Mucosa of descending colon (tissue), 3 donors: ENCODE measurements at regions not wholly inside any gene's neighbourhood (a gene's known extent, or its start where the extent isn't known, plus 50 kb on each side); places are given as distances from the start of the nearest gene placed in this dataset.

Experiments
- ATAC-seq: fragments of 200-7000 bp; cut with Tn5 transposase; one replicate; pipeline ENCODE4 v1.9.1; 2020; ENCODE audit warnings: mild to moderate bottlenecking, moderate library complexity
- DNase-seq, 3 donors: peaks; one replicate each; pipeline ENCODE4 v3.0.0-alpha.2; 2020
- H3K36me3 ChIP-seq: fragments of 200-600 bp; one replicate; pipeline ENCODE4 v1.8.0; 2021; ENCODE audit warnings: low read depth, mild to moderate bottlenecking
- H3K4me1 ChIP-seq: fragments of 200-600 bp; one replicate; pipeline ENCODE4 v1.8.0; 2021; ENCODE audit warnings: low read depth, mild to moderate bottlenecking
- H3K4me3 ChIP-seq: fragments of 200-600 bp; one replicate; pipeline ENCODE4 v1.8.0; 2021; ENCODE audit warnings: mild to moderate bottlenecking
- H3K9me3 ChIP-seq: fragments of 200-600 bp; one replicate; pipeline ENCODE4 v1.8.0; 2021; ENCODE audit warnings: mild to moderate bottlenecking
- intact Hi-C, 2 donors: fragments of 100-400 bp; cut with DNase I in 1 of 2; cut with micrococcal nuclease in 1 of 2; formaldehyde crosslinking; loops; one replicate each; pipeline versions ENCODE4 v1.11.0 to v1.11.1; 2022; cut with DNase I, micrococcal nuclease
- TF ChIP-seq, protein P1 (sequence below): fragments of 200-600 bp; IDR thresholded peaks from one replicate; pipeline ENCODE4 v1.8.0; 2022; ENCODE audit warnings: antibody characterized with exemption, mild to moderate bottlenecking
- donor health status: DM: no; HTN: no; CAD: no; lungs with moderate emphysema.
- donor health status: DM: no; HTN: no; CAD: no.
- donor health status: DM: no; HTN: yes; CAD: no.

DNA sequence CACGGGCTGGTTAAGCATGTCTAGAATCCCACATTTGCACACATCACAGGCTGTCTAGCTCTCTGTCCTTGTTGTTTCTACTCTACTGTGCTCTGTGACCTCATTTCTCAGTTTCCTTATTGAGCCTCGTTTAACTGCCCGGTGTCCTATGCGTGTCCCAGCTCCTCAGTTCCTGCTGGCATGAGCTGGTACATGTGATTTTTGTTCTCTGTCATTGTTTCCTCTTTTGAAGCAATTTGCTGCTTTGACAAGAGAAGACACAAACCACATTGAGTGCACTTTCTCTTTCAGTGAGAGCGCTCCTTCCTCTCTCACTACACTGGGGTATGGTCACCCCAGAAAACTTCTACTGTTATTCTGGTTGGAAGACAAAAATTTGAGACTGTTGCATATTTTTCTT is 563.5 kb downstream of the PDCD6IP start:
- H3K9me3 ChIP-seq, result no peaks in the 10 kb centered on the region
- no peaks in the 10 kb centered on the region for H3K4me1 ChIP-seq
- DNase-seq, result peak in 1 of 3 donors; percentile 27
- ATAC-seq, result peak; percentile 88
- TF ChIP-seq, protein P1, sequence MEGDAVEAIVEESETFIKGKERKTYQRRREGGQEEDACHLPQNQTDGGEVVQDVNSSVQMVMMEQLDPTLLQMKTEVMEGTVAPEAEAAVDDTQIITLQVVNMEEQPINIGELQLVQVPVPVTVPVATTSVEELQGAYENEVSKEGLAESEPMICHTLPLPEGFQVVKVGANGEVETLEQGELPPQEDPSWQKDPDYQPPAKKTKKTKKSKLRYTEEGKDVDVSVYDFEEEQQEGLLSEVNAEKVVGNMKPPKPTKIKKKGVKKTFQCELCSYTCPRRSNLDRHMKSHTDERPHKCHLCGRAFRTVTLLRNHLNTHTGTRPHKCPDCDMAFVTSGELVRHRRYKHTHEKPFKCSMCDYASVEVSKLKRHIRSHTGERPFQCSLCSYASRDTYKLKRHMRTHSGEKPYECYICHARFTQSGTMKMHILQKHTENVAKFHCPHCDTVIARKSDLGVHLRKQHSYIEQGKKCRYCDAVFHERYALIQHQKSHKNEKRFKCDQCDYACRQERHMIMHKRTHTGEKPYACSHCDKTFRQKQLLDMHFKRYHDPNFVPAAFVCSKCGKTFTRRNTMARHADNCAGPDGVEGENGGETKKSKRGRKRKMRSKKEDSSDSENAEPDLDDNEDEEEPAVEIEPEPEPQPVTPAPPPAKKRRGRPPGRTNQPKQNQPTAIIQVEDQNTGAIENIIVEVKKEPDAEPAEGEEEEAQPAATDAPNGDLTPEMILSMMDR, result no peak
- H3K36me3 ChIP-seq, result no peaks in the 10 kb centered on the region
- no peak overlapping the region for H3K4me3 ChIP-seq
- intact Hi-C loops, result no loop called here

DNA sequence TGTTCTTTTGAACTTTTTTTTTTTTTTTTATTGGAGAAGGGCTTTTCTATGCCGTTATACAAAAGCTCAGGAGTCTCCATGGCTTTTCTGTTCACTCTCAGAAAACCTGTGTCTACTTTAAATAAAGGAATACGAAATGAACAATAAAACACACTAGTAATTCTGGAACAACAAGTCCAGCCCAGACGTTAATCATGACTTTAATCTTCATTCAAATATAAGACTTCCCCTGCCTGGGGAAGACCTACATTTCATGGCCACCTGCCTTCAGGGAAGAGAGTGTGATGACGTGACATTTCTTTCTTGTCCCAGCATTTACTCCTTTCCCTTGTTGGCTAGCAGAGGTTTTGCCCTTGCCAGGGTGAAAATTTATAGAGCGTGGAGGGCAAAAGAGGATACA is 564.5 kb downstream of the PDCD6IP start:
- intact Hi-C loops, result no loop called here
- no peaks in the 10 kb centered on the region for H3K36me3 ChIP-seq
- ATAC-seq, result no peak
- TF ChIP-seq, protein P1, result no peak
- no peaks in the 10 kb centered on the region for H3K4me1 ChIP-seq
- DNase-seq, result no peak
- no peak overlapping the region for H3K4me3 ChIP-seq
- no peaks in the 10 kb centered on the region for H3K9me3 ChIP-seq

DNA sequence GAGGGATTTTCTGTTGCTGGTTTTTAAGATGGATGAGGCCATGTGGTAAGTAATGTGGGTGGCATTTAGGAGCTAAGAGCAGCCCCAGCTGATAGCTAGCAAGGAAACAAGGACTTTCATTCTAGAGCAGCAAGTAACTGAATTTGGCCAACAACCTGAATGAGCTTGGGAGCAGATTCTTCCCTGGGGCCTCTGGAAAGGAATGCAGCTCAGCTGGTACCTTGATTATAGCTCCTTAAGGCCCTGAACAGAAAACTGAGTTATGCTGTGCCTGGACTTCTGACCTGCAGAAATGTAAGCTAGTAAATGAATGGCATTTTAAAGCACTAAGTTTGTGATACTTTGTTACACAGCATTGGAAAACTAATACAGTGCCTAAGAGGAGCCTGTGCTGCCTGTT is 565.5 kb downstream of the PDCD6IP start:
- Histone ChIP-seq H3K4me3 (no peak overlapping the region), H3K9me3 (no peaks in the 10 kb centered on the region), H3K36me3 (no peaks in the 10 kb centered on the region), H3K4me1 (no peaks in the 10 kb centered on the region)
- intact Hi-C loops, result no loop called here
- DNase-seq (no peak), ATAC-seq (no peak)
- TF ChIP-seq, protein P1, result no peak

DNA sequence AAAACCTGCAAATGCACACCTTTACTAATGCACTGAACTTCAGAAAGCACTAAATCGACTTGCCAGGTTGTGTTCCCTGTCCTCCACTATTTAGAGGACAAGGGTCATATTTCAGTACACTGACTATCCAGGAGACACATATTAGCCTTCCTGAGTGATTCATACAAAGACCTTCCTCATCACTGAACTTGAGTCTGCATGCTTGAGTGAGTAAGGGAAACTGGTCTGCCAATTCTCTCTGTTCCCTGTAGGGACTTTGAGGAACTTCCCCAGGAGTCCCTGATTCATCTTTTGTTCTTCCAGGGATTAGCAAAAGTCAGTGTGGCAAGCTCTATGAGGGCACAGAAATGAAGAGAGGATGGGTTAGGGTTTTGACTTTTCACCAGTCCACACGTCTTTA is 565.9 kb downstream of the PDCD6IP start:
- Histone ChIP-seq H3K4me3 (no peak overlapping the region), H3K9me3 (no peaks in the 10 kb centered on the region), H3K4me1 (no peaks in the 10 kb centered on the region), H3K36me3 (no peaks in the 10 kb centered on the region)
- TF ChIP-seq, protein P1, result no peak
- intact Hi-C loops, result no loop called here
- DNase-seq (no peak), ATAC-seq (peak; percentile 60)

DNA sequence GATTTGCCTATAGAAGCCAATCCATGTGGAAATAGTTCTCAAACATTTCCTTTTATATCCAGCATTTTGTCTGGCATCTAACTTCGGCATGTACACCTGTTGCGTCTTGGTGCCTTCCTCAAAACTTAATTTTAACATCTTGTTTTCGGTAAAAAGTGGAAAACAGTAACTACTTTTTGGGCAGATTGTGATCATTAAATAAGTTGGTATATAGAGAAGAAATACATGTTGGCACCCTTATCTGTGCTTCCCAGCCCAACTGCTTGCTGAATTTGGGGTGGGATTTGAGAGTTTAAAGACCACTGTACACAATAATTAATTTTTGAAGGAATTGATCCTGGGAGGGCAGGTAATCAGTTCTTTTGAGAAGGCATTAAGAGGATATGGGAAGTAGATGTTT is 566.8 kb downstream of the PDCD6IP start:
- no peak for ATAC-seq
- Histone ChIP-seq H3K9me3 (no peaks in the 10 kb centered on the region), H3K4me1 (no peaks in the 10 kb centered on the region), H3K36me3 (no peaks in the 10 kb centered on the region), H3K4me3 (no peak overlapping the region)
- intact Hi-C loops, result no loop called here
- no peak for DNase-seq
- TF ChIP-seq, protein P1, result no peak

DNA sequence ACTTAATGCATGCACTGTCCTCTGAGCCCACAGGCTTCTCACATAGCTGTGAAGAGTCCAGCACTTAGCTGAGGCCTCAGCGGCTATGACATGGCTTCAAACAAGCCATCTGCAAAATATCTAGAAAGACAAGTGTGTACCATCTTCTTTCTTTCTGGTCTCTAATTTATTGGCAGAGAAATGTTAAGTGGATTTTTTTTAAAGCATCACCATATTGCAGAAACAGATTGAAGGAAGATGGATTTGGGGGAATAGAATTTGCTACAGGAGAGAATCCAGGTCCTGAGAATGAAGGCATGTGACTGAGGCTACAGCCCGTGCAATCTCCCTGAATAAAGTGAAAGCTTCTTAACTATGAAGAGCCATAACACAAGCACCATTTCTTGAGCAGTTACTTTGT is 567.3 kb downstream of the PDCD6IP start:
- intact Hi-C loops, result no loop called here
- TF ChIP-seq, protein P1, result no peak
- Histone ChIP-seq H3K4me1 (no peaks in the 10 kb centered on the region), H3K4me3 (no peak overlapping the region), H3K9me3 (no peaks in the 10 kb centered on the region), H3K36me3 (no peaks in the 10 kb centered on the region)
- no peak for DNase-seq
- ATAC-seq, result no peak
